ENCODE measurements at regions not wholly inside any gene's neighbourhood (a gene's known extent, or its start where the extent isn't known, plus 50 kb on each side); places are given as distances from the start of the nearest gene placed in this dataset.

DNA sequence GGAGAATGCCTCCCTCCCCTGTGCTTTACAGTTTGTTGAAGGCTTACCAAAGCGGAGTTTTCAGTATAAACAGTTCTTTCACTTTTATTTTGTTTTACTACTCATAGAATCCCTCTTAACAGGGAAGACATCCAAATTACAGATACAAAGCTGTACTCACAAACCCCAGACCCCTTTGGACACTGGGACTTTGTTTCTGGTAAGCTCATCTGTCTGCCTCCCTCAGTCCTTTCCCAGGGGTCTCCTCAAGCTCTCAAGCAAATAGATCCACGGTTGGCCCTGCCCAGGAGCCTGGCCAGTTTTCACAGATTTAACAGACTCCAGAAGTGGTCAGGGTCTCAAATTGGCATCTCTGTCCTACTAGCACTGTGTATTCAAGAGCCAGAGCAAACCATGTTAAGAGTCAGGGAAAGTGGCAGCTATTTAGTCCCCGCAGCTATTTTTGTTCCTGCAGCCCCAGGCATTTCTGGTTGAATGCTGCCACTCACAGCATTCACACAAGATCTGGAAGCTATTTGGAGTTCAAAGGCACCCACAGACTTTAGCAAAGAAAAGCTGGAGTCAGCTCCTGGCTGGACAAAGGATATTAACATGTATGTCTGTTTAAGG, 54.2 kb downstream of the TMEM100 start:
- DNase-seq = no peak
- Histone ChIP-seq H3K36me3 (ENCODE audit: control insufficient read depth, insufficient read depth, low read length) (no peaks in the 10 kb centered on the region), H3K4me3 (ENCODE audit: low read length) (no peak overlapping the region), H3K27me3 (ENCODE audit: control insufficient read depth, insufficient read depth, low read length) (no peaks in the 10 kb centered on the region), H3K4me1 (ENCODE audit: control insufficient read depth, insufficient read depth, low read length) (no peaks in the 10 kb centered on the region), H3K9me3 (ENCODE audit: control insufficient read depth, low read depth, low read length) (no peaks in the 10 kb centered on the region), H3K27ac (ENCODE audit: low read length) (no peak overlapping the region)
- no CpG with 5 or more reads among the region's 3 CpGs for WGBS (ENCODE audit: insufficient coverage, low lambda C conversion rate)

DNA sequence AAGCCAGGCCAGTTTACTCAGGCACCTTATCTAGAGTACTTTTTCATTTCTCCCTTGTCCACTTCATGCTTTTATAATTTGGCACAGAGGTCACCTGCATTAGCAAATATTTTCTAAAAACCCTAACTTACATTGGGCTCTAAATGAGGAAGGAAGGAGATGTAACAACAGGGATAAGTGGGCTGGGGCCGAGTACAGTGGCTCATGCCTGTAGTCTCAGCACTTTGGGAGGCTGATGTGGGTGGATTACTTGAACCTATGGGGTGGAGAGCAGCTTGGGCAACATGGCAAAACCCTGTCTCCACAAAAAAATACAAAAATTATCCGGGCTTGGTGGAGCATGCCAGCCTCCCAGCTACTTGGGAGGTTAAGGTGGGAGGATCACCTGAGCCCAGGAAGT, 55.9 kb downstream of the TMEM100 start:
- H3K36me3 ChIP-seq (ENCODE audit: control insufficient read depth, insufficient read depth, low read length) = no peaks in the 10 kb centered on the region
- DNase-seq = no peak
- H3K4me1 ChIP-seq (ENCODE audit: control insufficient read depth, insufficient read depth, low read length) = no peaks in the 10 kb centered on the region
- H3K9me3 ChIP-seq (ENCODE audit: control insufficient read depth, low read depth, low read length) = no peaks in the 10 kb centered on the region
- no peak overlapping the region for H3K4me3 ChIP-seq (ENCODE audit: low read length)
- WGBS (ENCODE audit: insufficient coverage, low lambda C conversion rate) = 60% methylated on average over 1 of the region's 2 CpGs
- no peak overlapping the region for H3K27ac ChIP-seq (ENCODE audit: low read length)
- no peaks in the 10 kb centered on the region for H3K27me3 ChIP-seq (ENCODE audit: control insufficient read depth, insufficient read depth, low read length)

DNA sequence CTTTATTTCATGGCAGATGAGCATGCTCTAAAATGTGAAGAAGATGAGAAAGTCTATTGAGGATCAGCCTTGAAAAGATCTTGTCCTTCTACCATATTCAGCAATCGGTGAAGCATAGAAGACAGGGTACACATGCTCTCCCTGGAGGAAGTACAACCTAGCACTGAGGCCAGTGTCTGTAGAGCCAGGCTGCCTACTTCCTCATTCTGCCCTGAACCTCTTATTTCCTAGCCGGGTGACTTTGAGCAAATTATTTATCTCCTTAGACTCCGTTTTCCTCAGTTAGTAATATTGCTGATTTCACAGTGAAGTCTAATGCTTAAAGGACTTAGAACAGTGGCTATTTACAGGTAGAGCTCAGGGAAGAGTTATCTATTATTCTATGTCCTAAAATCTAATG, 58.4 kb downstream of the TMEM100 start:
- Histone ChIP-seq H3K9me3 (ENCODE audit: control insufficient read depth, low read depth, low read length) (no peaks in the 10 kb centered on the region), H3K27me3 (ENCODE audit: control insufficient read depth, insufficient read depth, low read length) (no peaks in the 10 kb centered on the region), H3K4me1 (ENCODE audit: control insufficient read depth, insufficient read depth, low read length) (no peaks in the 10 kb centered on the region), H3K4me3 (ENCODE audit: low read length) (no peak overlapping the region), H3K27ac (ENCODE audit: low read length) (no peak overlapping the region), H3K36me3 (ENCODE audit: control insufficient read depth, insufficient read depth, low read length) (no peaks in the 10 kb centered on the region)
- DNase-seq = no peak
- WGBS (ENCODE audit: insufficient coverage, low lambda C conversion rate) = no CpG with 5 or more reads among the region's 3 CpGs

DNA sequence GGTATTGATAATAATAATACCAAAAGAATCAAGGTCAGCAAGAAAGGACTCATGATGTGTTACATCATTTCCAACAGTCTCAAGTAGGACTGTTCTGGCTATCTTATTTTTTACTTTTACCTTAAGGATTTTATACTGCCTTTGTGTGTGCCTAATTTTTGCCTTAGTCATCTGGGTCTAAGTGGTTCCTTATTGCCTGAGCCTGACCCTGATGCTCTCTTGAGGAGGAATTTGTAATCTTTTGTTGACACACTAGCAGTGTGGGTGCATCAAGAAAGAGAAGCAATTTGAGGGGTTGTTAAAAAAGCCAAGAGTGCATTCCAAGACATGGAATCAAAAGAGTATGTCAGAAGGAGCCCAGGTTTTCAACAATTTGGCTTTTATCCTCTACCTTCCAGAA, 59.3 kb downstream of the TMEM100 start:
- H3K4me1 ChIP-seq (ENCODE audit: control insufficient read depth, insufficient read depth, low read length) = no peaks in the 10 kb centered on the region
- H3K27me3 ChIP-seq (ENCODE audit: control insufficient read depth, insufficient read depth, low read length) = no peaks in the 10 kb centered on the region
- H3K27ac ChIP-seq (ENCODE audit: low read length) = no peak overlapping the region
- DNase-seq = no peak
- H3K4me3 ChIP-seq (ENCODE audit: low read length) = no peak overlapping the region
- no peaks in the 10 kb centered on the region for H3K9me3 ChIP-seq (ENCODE audit: control insufficient read depth, low read depth, low read length)
- no peaks in the 10 kb centered on the region for H3K36me3 ChIP-seq (ENCODE audit: control insufficient read depth, insufficient read depth, low read length)

DNA sequence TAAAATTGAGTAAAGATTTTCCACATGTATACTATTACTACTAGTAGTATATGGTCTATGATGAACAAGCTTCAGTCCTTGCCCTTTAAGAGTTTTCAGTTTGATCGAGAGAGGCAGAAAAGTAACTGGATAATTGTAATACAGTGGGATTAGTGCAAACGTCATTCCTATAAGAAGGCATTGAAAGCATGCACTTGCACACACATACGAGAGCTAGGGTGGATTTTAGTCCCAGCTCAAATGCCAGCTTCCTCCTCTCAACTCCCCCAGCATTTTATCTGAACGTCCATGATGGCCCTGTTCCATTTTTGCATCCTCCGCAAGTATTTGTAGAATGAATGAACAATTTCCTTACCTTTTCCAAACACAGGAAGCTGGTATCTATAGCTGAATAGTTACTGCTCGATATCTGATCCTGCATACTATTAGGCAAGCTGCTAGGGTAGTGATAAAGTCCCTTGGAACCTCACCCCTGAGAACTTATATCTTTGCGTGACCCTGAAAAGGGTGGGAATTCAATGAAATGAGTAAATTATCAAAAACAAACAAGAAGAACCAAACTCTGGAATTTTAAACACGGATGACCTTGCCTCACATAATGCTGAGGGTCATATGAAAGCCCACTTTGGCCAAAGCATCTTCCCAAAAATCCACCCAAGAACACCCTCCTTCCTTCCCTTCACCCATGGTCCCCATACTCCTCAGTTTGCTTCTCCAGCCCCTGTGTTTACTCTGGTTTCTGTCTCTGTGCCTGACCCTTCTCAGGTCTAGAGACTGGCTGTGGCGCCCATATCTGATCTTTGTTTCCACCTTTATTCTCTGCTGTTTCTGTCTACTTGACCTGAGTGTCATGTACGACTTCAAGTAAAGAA, 60.5 kb downstream of the TMEM100 start:
- Histone ChIP-seq H3K27me3 (ENCODE audit: control insufficient read depth, insufficient read depth, low read length) (no peaks in the 10 kb centered on the region), H3K27ac (ENCODE audit: low read length) (no peak overlapping the region), H3K9me3 (ENCODE audit: control insufficient read depth, low read depth, low read length) (no peaks in the 10 kb centered on the region), H3K36me3 (ENCODE audit: control insufficient read depth, insufficient read depth, low read length) (no peaks in the 10 kb centered on the region), H3K4me3 (ENCODE audit: low read length) (no peak overlapping the region), H3K4me1 (ENCODE audit: control insufficient read depth, insufficient read depth, low read length) (no peaks in the 10 kb centered on the region)
- 63% methylated on average over 1 of the region's 10 CpGs for WGBS (ENCODE audit: insufficient coverage, low lambda C conversion rate)
- DNase-seq = no peak

DNA sequence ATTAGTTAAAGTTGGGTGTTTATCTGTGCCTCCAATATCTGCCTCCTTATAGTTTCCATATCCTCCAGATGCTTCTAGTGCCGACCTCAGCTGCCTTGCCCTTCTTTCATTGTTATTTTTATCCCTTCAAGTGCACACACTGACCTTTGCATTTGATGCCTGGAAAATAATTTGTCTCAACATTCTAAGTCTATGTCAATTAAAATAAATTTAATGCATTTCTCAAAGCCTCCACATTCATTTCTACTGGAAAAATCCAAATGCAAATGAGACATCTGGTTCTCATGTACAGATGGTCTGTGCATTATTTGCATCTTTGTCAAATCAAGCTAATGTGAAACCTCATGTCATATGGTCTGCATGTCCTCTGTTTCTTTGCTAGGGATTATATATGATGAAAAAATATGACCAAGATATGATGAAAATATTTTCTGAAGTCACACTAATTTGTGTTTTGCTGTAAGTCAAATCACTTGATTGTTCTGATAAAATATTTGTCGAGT, 61.4 kb downstream of the TMEM100 start:
- no peak overlapping the region for H3K4me3 ChIP-seq (ENCODE audit: low read length)
- 83% methylated on average over 1 of the region's 2 CpGs for WGBS (ENCODE audit: insufficient coverage, low lambda C conversion rate)
- no peak for DNase-seq
- H3K9me3 ChIP-seq (ENCODE audit: control insufficient read depth, low read depth, low read length) = no peaks in the 10 kb centered on the region
- no peaks in the 10 kb centered on the region for H3K27me3 ChIP-seq (ENCODE audit: control insufficient read depth, insufficient read depth, low read length)
- H3K4me1 ChIP-seq (ENCODE audit: control insufficient read depth, insufficient read depth, low read length) = no peaks in the 10 kb centered on the region
- H3K27ac ChIP-seq (ENCODE audit: low read length) = no peak overlapping the region
- no peaks in the 10 kb centered on the region for H3K36me3 ChIP-seq (ENCODE audit: control insufficient read depth, insufficient read depth, low read length)

DNA sequence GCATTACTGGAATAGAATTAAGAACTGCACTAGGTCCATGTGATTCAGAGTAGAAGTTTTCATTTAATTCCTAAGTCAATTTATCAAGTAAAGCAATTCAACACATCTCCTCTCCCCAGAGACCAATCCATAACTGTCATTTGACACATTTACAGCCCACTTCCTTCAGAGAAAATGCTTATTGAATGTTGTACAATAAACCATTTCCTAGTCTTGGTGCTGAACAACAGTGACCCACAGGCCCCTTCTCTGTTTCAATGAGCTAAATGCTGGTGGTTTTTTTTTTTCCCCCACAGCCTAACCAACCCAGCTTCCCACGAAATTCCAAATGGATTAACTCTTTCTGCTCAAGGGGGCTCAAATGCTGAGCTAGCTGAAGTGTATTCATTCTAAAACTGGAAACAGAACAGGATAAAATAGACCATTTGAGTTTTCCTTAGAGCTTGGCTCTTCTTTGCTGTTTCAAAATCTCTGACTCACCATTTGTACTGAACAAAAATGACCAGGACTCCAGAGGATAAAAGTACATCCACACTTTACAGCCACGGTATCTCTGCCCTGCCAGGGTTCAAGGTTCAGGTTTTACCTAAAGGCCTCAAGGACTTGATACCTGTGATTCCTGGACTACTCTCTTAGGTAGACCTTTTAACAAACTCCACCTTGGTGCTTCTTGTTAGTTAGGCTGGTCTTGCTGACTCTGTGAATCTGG, 62.3 kb downstream of the TMEM100 start:
- H3K4me3 ChIP-seq (ENCODE audit: low read length) = no peak overlapping the region
- peak; percentile 60 to 66 for DNase-seq
- no peaks in the 10 kb centered on the region for H3K36me3 ChIP-seq (ENCODE audit: control insufficient read depth, insufficient read depth, low read length)
- H3K27ac ChIP-seq (ENCODE audit: low read length) = no peak overlapping the region
- no peaks in the 10 kb centered on the region for H3K9me3 ChIP-seq (ENCODE audit: control insufficient read depth, low read depth, low read length)
- no peaks in the 10 kb centered on the region for H3K4me1 ChIP-seq (ENCODE audit: control insufficient read depth, insufficient read depth, low read length)
- WGBS (ENCODE audit: insufficient coverage, low lambda C conversion rate) = no CpG with 5 or more reads among the region's 2 CpGs
- H3K27me3 ChIP-seq (ENCODE audit: control insufficient read depth, insufficient read depth, low read length) = no peaks in the 10 kb centered on the region

DNA sequence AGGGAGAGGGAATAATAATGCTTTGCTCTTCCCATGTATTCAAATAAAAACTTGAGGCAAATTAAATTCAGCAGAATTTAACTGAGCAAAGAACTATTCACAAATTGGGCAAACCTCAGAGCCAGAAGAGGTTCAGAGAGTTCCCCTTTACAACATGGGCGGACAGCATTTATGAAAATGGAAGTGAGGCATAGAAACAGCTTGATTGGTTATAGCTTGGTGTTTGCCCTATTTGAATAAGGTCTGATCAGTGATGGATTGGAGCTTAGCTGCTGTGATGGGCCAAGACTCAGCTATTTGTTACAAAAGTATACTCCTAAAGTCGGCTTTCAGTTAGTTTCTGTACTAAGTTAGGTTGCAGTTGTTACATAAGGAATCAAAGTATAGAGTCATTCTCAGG, 63.0 kb downstream of the TMEM100 start:
- no peak for DNase-seq
- Histone ChIP-seq H3K27me3 (ENCODE audit: control insufficient read depth, insufficient read depth, low read length) (no peaks in the 10 kb centered on the region), H3K36me3 (ENCODE audit: control insufficient read depth, insufficient read depth, low read length) (no peaks in the 10 kb centered on the region), H3K9me3 (ENCODE audit: control insufficient read depth, low read depth, low read length) (no peaks in the 10 kb centered on the region), H3K4me1 (ENCODE audit: control insufficient read depth, insufficient read depth, low read length) (no peaks in the 10 kb centered on the region), H3K27ac (ENCODE audit: low read length) (no peak overlapping the region), H3K4me3 (ENCODE audit: low read length) (no peak overlapping the region)
- 100% methylated on average over 1 of the region's 2 CpGs for WGBS (ENCODE audit: insufficient coverage, low lambda C conversion rate)

DNA sequence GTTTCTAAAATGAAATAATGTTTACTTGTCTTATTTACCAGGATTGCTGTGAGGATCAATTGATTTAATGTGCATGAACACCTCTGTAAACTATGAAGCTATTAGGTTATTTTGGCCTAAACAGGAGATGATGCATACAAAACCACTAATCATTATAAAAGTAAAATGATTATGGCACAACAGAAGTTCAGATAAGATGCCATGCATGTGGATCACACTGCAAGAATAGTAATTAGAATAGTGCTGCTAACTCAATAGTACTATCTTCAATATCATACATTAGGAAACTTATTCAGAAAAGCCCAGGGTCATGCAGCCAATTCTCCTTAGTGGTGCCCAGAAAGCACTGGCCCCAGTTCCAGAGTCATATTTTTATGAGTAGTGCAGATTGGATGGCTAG, 66.9 kb downstream of the TMEM100 start:
- Histone ChIP-seq H3K4me3 (ENCODE audit: low read length) (no peak overlapping the region), H3K4me1 (ENCODE audit: control insufficient read depth, insufficient read depth, low read length) (no peaks in the 10 kb centered on the region), H3K27ac (ENCODE audit: low read length) (no peak overlapping the region), H3K27me3 (ENCODE audit: control insufficient read depth, insufficient read depth, low read length) (no peaks in the 10 kb centered on the region), H3K36me3 (ENCODE audit: control insufficient read depth, insufficient read depth, low read length) (no peaks in the 10 kb centered on the region), H3K9me3 (ENCODE audit: control insufficient read depth, low read depth, low read length) (no peaks in the 10 kb centered on the region)
- DNase-seq = no peak

DNA sequence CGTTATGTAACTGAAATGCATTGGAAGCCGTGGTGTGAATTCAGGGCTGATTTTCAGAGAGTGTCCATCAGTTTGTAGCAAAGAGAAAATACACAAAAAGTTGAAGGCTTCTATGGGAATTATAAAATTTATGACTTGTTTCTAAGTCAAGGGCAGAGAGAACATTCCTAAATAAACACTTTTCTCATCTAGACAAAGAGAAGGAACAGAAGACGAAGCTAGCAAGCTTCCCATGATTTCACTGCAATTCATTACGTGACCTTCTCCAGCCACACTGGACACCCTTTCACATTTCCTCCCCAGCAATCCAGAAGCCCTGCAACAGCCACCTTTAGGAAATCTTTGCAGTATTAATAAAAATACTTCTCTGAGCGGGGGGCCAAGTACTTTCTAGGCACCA, 67.8 kb downstream of the TMEM100 start:
- no peak overlapping the region for H3K27ac ChIP-seq (ENCODE audit: low read length)
- no peak for DNase-seq
- H3K9me3 ChIP-seq (ENCODE audit: control insufficient read depth, low read depth, low read length) = no peaks in the 10 kb centered on the region
- 67% methylated on average over 2 of the region's 5 CpGs for WGBS (ENCODE audit: insufficient coverage, low lambda C conversion rate)
- H3K36me3 ChIP-seq (ENCODE audit: control insufficient read depth, insufficient read depth, low read length) = no peaks in the 10 kb centered on the region
- H3K27me3 ChIP-seq (ENCODE audit: control insufficient read depth, insufficient read depth, low read length) = no peaks in the 10 kb centered on the region
- no peak overlapping the region for H3K4me3 ChIP-seq (ENCODE audit: low read length)
- no peaks in the 10 kb centered on the region for H3K4me1 ChIP-seq (ENCODE audit: control insufficient read depth, insufficient read depth, low read length)

Data from large intestine (tissue), 3 donors.